ENCODE measurements at regions not wholly inside any gene's neighbourhood (a gene's known extent, or its start where the extent isn't known, plus 50 kb on each side); places are given as distances from the start of the nearest gene placed in this dataset.

DNA sequence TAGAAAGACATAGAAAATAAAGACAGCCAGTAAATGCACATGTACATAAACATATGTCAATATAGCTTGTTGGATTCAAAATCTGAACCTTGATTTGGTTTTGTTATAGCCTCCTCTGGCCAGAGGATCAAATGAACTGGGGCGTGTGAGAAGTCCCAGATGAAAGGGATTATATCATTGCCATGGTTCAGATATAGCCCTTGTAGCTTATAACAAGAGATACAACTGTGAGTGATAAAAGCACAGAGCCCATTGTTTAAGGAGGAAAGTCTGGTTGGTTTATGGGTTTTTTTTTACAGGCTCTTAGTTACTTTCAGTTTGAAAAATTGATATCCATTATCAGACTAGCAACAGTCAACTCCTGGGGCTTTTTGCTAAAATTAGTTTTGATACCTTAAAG is 101.7 kb upstream of the GLRA2 start:
- TF ChIP-seq, protein P1, sequence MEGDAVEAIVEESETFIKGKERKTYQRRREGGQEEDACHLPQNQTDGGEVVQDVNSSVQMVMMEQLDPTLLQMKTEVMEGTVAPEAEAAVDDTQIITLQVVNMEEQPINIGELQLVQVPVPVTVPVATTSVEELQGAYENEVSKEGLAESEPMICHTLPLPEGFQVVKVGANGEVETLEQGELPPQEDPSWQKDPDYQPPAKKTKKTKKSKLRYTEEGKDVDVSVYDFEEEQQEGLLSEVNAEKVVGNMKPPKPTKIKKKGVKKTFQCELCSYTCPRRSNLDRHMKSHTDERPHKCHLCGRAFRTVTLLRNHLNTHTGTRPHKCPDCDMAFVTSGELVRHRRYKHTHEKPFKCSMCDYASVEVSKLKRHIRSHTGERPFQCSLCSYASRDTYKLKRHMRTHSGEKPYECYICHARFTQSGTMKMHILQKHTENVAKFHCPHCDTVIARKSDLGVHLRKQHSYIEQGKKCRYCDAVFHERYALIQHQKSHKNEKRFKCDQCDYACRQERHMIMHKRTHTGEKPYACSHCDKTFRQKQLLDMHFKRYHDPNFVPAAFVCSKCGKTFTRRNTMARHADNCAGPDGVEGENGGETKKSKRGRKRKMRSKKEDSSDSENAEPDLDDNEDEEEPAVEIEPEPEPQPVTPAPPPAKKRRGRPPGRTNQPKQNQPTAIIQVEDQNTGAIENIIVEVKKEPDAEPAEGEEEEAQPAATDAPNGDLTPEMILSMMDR (IDR thresholded peaks at IDR 0.05; ENCODE audit: extremely low read depth in 1 of 2, insufficient read depth in 1 of 2, low read depth in 1 of 2, low read length in 2 of 2) = no peak
- TF ChIP-seq MYC (IDR thresholded peaks at IDR 0.05; ENCODE audit: low read depth, low read length) (no peak), EZH2 (IDR thresholded peaks at IDR 0.05; ENCODE audit: borderline replicate concordance, low read depth, low read length, severe bottlenecking) (no peak), POLR2A (IDR thresholded peaks at IDR 0.05; ENCODE audit: low read depth, low read length) (no peak), MAX (IDR thresholded peaks at IDR 0.05; ENCODE audit: insufficient read depth, insufficient read length) (no peak), GATA2 (IDR thresholded peaks at IDR 0.05; ENCODE audit: insufficient read depth, insufficient read length, low read depth, low read length) (no peak), POLR2AphosphoS5 (IDR thresholded peaks at IDR 0.05; ENCODE audit: insufficient read depth, low read depth, low read length) (no peak), JUN (IDR thresholded peaks at IDR 0.05; ENCODE audit: borderline replicate concordance, insufficient read depth, insufficient read length, low read depth) (no peak)

All from endothelial cell of umbilical vein (primary cell).